ENCODE measurements at regions not wholly inside any gene's neighbourhood (a gene's known extent, or its start where the extent isn't known, plus 50 kb on each side); places are given as distances from the start of the nearest gene placed in this dataset.

DNA sequence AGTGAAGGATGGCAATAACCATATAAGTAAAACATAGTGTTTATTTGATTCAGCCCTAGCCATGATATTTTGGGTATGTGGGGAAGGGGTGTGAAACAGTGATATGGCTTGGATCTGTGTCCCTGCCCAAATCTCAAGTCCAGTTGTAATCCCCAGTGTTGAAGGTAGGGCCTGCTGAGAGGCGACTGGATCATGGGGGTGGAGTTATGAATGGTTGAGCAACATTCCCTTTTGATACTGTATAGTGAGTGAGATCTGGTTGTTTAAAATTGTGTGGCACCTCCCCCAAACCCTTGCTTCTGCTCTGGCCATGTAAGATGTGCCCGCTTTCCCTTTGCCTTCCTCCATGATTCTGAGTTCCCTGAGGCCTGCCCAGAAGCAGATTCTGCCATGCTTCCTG, 1804.6 kb downstream of the MAT2B start:
- Histone ChIP-seq H3K79me2 (ENCODE audit: control insufficient read depth, insufficient read depth, low read length) (no peaks in the 10 kb centered on the region), H2AFZ (ENCODE audit: low read depth, low read length) (no peak overlapping the region)
- POLR2A ChIA-PET: no interaction called here

More for the DNA sequence above, 1804.6 kb downstream of the MAT2B start:
- H3K9me3 ChIP-seq (replicated peaks; ENCODE audit: control insufficient read depth, insufficient read depth, low read length): no peaks in the 10 kb centered on the region
- TF ChIP-seq JUN (IDR thresholded peaks at IDR 0.05; ENCODE audit: borderline replicate concordance, insufficient read depth, insufficient read length, low read depth) (no peak), POLR2AphosphoS5 (IDR thresholded peaks at IDR 0.05; ENCODE audit: insufficient read depth, low read depth, low read length) (no peak), POLR2A (IDR thresholded peaks at IDR 0.05; ENCODE audit: low read depth, low read length) (no peak), FOS (IDR thresholded peaks at IDR 0.05; ENCODE audit: borderline replicate concordance, insufficient read depth, low read length) (no peak), GATA2 (IDR thresholded peaks at IDR 0.05; ENCODE audit: insufficient read depth, insufficient read length, low read depth, low read length) (no peak), MYC (IDR thresholded peaks at IDR 0.05; ENCODE audit: low read depth, low read length) (no peak), EZH2 (IDR thresholded peaks at IDR 0.05; ENCODE audit: borderline replicate concordance, low read depth, low read length, severe bottlenecking) (no peak), CTCF (IDR thresholded peaks at IDR 0.05; ENCODE audit: extremely low read depth in 1 of 2, insufficient read depth in 1 of 2, low read depth in 1 of 2, low read length in 2 of 2) (no peak)
- TF ChIP-seq, protein P1, sequence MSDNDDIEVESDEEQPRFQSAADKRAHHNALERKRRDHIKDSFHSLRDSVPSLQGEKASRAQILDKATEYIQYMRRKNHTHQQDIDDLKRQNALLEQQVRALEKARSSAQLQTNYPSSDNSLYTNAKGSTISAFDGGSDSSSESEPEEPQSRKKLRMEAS (IDR thresholded peaks at IDR 0.05; ENCODE audit: insufficient read depth, insufficient read length): no peak
- no TSS peak for BruUV-seq (replicated peaks)
- H4K20me1 ChIP-seq (replicated peaks; ENCODE audit: control insufficient read depth, extremely low read depth, insufficient read depth, low read length): no peaks in the 10 kb centered on the region
- H3K9ac ChIP-seq (replicated peaks; ENCODE audit: extremely low read depth, insufficient read depth, low read length): no peak overlapping the region
- no peaks in the 10 kb centered on the region for H3K36me3 ChIP-seq (ENCODE audit: control insufficient read depth in 2 of 2, extremely low read depth in 1 of 2, insufficient read depth in 2 of 2, low read length in 2 of 2)
- no peaks in the 10 kb centered on the region for H3K9me1 ChIP-seq (replicated peaks; ENCODE audit: control insufficient read depth, extremely low read depth, insufficient read depth, low read length)
- CTCF ChIA-PET: no interaction called here
- no peaks in the 10 kb centered on the region for H3K4me1 ChIP-seq (ENCODE audit: control insufficient read depth, extremely low read depth, insufficient read depth, low read length)
- dilution Hi-C loops (cut with MboI; ENCODE audit: extremely low pct_ligation_motif_present, low sequenced_read_pairs) (no loop called here), intact Hi-C loops (cut with micrococcal nuclease) (no loop called here)
- no peak overlapping the region for H3K27ac ChIP-seq (ENCODE audit: insufficient read depth, low read depth, low read length)
- H3K4me2 ChIP-seq (ENCODE audit: insufficient read depth, low read length): no peak overlapping the region
- no peaks in the 10 kb centered on the region for H3K27me3 ChIP-seq (ENCODE audit: control insufficient read depth in 2 of 2, insufficient read depth in 2 of 2, low read length in 2 of 2)
- no peak overlapping the region for H3K4me3 ChIP-seq (replicated peaks in 1 of 3; ENCODE audit: insufficient read depth in 1 of 3, low read depth in 1 of 3, low read length in 3 of 3)
- DNase-seq (ENCODE audit: low read depth, low spot score) (no peak), FAIRE-seq (no peak)

Measured in endothelial cell of umbilical vein (primary cell).